GM21528 (cell line): ENCODE measurements at regions not wholly inside any gene's neighbourhood (a gene's known extent, or its start where the extent isn't known, plus 50 kb on each side); places are given as distances from the start of the nearest gene placed in this dataset.

Source experiments
- ATAC-seq: cut with Tn5 transposase; IDR thresholded peaks from one replicate; pipeline ENCODE4 v1.9.1; 2021; ENCODE audit warnings: mild to moderate bottlenecking, moderate library complexity; ENCODE audit not compliant: unreplicated experiment, low FRiP score

- no peak for ATAC-seq
Observed at GRCh38 chr5:165163861-165164260, 1658.4 kb downstream of the MAT2B start.

- ATAC-seq = no peak
Observed at GRCh38 chr5:165173651-165174050, 1668.2 kb downstream of the MAT2B start.

- no peak for ATAC-seq
Observed at GRCh38 chr5:165175041-165175440, 1669.6 kb downstream of the MAT2B start.

- ATAC-seq = no peak
Observed at GRCh38 chr5:165184183-165184582, 1678.8 kb downstream of the MAT2B start.

GRCh38 chr5:165185716-165186115 lies 1680.3 kb downstream of the MAT2B start:
- no peak for ATAC-seq

GRCh38 chr5:165187815-165188214 lies 1682.4 kb downstream of the MAT2B start:
- ATAC-seq = no peak

- ATAC-seq = no peak
Observed at GRCh38 chr5:165188556-165189175, 1683.2 kb downstream of the MAT2B start.

GRCh38 chr5:165196961-165197360 lies 1691.5 kb downstream of the MAT2B start:
- no peak for ATAC-seq

GRCh38 chr5:165201369-165201768 lies 1696.0 kb downstream of the MAT2B start:
- no peak for ATAC-seq

- no peak for ATAC-seq
Observed at GRCh38 chr5:165201771-165202518, 1696.5 kb downstream of the MAT2B start.

- ATAC-seq = no peak
Observed at GRCh38 chr5:165202519-165202910, 1697.1 kb downstream of the MAT2B start.

GRCh38 chr5:165209101-165209727 lies 1703.8 kb downstream of the MAT2B start:
- no peak for ATAC-seq

GRCh38 chr5:165224366-165225045 lies 1719.1 kb downstream of the MAT2B start:
- no peak for ATAC-seq

GRCh38 chr5:165227515-165227914 lies 1722.1 kb downstream of the MAT2B start:
- ATAC-seq = no peak

- ATAC-seq = no peak
Observed at GRCh38 chr5:165228184-165228583, 1722.8 kb downstream of the MAT2B start.

GRCh38 chr5:165231821-165232508 lies 1726.5 kb downstream of the MAT2B start:
- ATAC-seq = no peak

GRCh38 chr5:165232509-165233028 lies 1727.2 kb downstream of the MAT2B start:
- ATAC-seq = no peak

GRCh38 chr5:165241811-165242210 lies 1736.4 kb downstream of the MAT2B start:
- ATAC-seq = no peak

GRCh38 chr5:165242646-165243045 lies 1737.2 kb downstream of the MAT2B start:
- ATAC-seq = no peak

- ATAC-seq = no peak
Observed at GRCh38 chr5:165244407-165244806, 1739.0 kb downstream of the MAT2B start.
